Smooth muscle cell (in vitro differentiated cells): ENCODE measurements at regions not wholly inside any gene's neighbourhood (a gene's known extent, or its start where the extent isn't known, plus 50 kb on each side); places are given as distances from the start of the nearest gene placed in this dataset.
"Not testable (repeated sequence)": the region's sequence is repeated elsewhere in the genome, so short reads cannot be mapped to it uniquely, and the experiment has no call there.

ENCODE experiments used
- DNase-seq: peaks from one replicate; lab custom pipeline; 2025; ENCODE audit not compliant: unreplicated experiment; lab: John Stamatoyannopoulos, UW
- H2AFZ ChIP-seq: fragments of 200-600 bp; sonication (generic); 2 replicates; pipeline ENCODE4 v1.6.0; 2016; ENCODE audit warnings: antibody characterized with exemption, low read depth, mild to moderate bottlenecking
- H3F3A ChIP-seq: fragments of 200-600 bp; sonication (generic); 2 replicates; pipeline ENCODE4 v1.6.0; 2017; ENCODE audit warnings: antibody characterized with exemption, low read depth
- H3K27ac ChIP-seq: fragments of 200-600 bp; sonication (generic); 2 replicates; pipeline ENCODE4 v1.5.1; 2016; ENCODE audit warnings: low read depth, mild to moderate bottlenecking
- H3K27me3 ChIP-seq: fragments of 200-600 bp; sonication (generic); 2 replicates; pipeline ENCODE4 v1.6.1; 2016; ENCODE audit warnings: low read depth, mild to moderate bottlenecking
- H3K36me3 ChIP-seq: fragments of 200-600 bp; sonication (generic); 2 replicates; pipeline ENCODE4 v1.5.1; 2016; ENCODE audit warnings: low read depth
- H3K4me1 ChIP-seq: fragments of 200-600 bp; sonication (generic); 2 replicates; pipeline ENCODE4 v1.5.1; 2016; ENCODE audit warnings: low read depth
- H3K4me2 ChIP-seq: fragments of 200-600 bp; sonication (generic); 2 replicates; pipeline ENCODE4 v1.6.0; 2016; ENCODE audit warnings: mild to moderate bottlenecking
- H3K4me3 ChIP-seq: fragments of 200-600 bp; sonication (generic); 2 replicates; pipeline ENCODE4 v1.5.1; 2016; ENCODE audit warnings: mild to moderate bottlenecking
- H3K79me2 ChIP-seq: fragments of 200-600 bp; sonication (generic); 2 replicates; pipeline ENCODE4 v1.6.0; 2016; ENCODE audit warnings: low read depth, mild to moderate bottlenecking
- H3K9ac ChIP-seq: fragments of 200-600 bp; sonication (generic); 2 replicates; pipeline ENCODE4 v1.6.0; 2016; ENCODE audit warnings: low read depth
- H3K9me3 ChIP-seq: fragments of 200-600 bp; sonication (generic); replicated peaks from 2 replicates; pipeline ENCODE4 v1.5.1; 2016; ENCODE audit warnings: low read depth
- H4K20me1 ChIP-seq: fragments of 200-600 bp; sonication (generic); 2 replicates; pipeline ENCODE4 v1.6.0; 2016; ENCODE audit warnings: low read depth
- WGBS: methylation state at CpG from one replicate; pipeline ENCODE4 v1.1.7; 2016; ENCODE audit warnings: low lambda C conversion rate; 5-methylcytosine and 5-hydroxymethylcytosine counted together
- TF ChIP-seq, protein P1 (sequence below): fragments of 200-600 bp; sonication (generic); IDR thresholded peaks from 2 replicates; pipeline ENCODE4 v1.5.1; 2017; ENCODE audit warnings: borderline replicate concordance, mild to moderate bottlenecking, antibody characterized with exemption; ENCODE audit not compliant: insufficient read depth, poor library complexity, severe bottlenecking

DNA sequence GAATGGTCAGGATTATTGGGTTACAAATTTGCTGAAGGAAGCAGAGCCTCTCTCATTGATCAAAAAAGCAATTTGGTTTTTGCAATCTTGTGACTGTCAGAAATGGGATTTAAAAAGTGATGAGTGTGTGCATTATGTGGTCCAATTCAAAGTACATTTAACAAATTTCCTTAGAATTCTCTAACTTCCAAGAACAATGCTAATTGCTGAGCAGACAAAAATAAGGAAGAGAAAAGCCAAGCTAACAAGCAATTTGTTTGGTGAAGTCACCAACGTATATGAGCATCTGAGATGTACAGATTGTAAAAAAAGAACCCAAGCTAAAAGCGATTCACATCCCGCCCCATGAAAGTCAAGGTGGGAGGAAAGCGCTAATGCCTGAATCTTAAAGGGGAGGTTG, 1643.9 kb downstream of the CDH8 start:
- TF ChIP-seq, protein P1, sequence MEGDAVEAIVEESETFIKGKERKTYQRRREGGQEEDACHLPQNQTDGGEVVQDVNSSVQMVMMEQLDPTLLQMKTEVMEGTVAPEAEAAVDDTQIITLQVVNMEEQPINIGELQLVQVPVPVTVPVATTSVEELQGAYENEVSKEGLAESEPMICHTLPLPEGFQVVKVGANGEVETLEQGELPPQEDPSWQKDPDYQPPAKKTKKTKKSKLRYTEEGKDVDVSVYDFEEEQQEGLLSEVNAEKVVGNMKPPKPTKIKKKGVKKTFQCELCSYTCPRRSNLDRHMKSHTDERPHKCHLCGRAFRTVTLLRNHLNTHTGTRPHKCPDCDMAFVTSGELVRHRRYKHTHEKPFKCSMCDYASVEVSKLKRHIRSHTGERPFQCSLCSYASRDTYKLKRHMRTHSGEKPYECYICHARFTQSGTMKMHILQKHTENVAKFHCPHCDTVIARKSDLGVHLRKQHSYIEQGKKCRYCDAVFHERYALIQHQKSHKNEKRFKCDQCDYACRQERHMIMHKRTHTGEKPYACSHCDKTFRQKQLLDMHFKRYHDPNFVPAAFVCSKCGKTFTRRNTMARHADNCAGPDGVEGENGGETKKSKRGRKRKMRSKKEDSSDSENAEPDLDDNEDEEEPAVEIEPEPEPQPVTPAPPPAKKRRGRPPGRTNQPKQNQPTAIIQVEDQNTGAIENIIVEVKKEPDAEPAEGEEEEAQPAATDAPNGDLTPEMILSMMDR, result no peak
- Histone ChIP-seq H3F3A (no peaks in the 10 kb centered on the region), H3K79me2 (no peaks in the 10 kb centered on the region), H3K36me3 (no peaks in the 10 kb centered on the region), H3K4me2 (no peak overlapping the region), H3K27ac (no peak overlapping the region), H3K4me1 (no peaks in the 10 kb centered on the region), H3K27me3 (no peaks in the 10 kb centered on the region), H3K4me3 (no peak overlapping the region), H2AFZ (no peak overlapping the region), H3K9me3 (no peaks in the 10 kb centered on the region), H3K9ac (no peak overlapping the region), H4K20me1 (no peaks in the 10 kb centered on the region)
- 91% methylated on average over 4 of the region's 4 CpGs for WGBS
- DNase-seq, result no peak

DNA sequence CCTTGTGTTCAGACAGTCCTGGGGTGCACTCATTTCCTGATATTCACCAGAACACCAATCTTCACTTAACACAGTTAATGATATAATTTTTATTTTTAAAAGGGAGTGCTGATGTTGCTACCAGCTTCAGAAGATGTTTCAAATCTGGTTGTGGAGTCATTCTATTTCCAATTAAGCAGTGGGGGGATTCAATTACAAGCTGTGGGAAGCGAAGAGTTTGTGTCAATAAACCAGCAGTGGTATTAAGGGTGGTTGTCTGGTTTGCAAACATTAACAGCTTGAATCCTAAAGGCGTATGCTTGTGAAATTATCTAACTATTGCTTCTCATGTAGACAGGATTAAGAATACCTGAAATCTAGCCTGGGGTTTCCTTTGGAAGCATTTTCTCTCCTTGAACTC, 1637.5 kb upstream of the GOT2 start:
- TF ChIP-seq, protein P1, result no peak
- no peaks in the 10 kb centered on the region for H3F3A ChIP-seq
- no peak overlapping the region for H3K9ac ChIP-seq
- no peaks in the 10 kb centered on the region for H4K20me1 ChIP-seq
- no peak overlapping the region for H2AFZ ChIP-seq
- no peaks in the 10 kb centered on the region for H3K9me3 ChIP-seq
- H3K4me2 ChIP-seq, result no peak overlapping the region
- no peaks in the 10 kb centered on the region for H3K79me2 ChIP-seq
- H3K4me1 ChIP-seq, result peaks cover 5% of the 10 kb centered on the region
- H3K4me3 ChIP-seq, result no peak overlapping the region
- no peak overlapping the region for H3K27ac ChIP-seq
- no peaks in the 10 kb centered on the region for H3K36me3 ChIP-seq
- WGBS, result 66% methylated on average over 2 of the region's 2 CpGs
- DNase-seq, result no peak
- H3K27me3 ChIP-seq, result no peaks in the 10 kb centered on the region

DNA sequence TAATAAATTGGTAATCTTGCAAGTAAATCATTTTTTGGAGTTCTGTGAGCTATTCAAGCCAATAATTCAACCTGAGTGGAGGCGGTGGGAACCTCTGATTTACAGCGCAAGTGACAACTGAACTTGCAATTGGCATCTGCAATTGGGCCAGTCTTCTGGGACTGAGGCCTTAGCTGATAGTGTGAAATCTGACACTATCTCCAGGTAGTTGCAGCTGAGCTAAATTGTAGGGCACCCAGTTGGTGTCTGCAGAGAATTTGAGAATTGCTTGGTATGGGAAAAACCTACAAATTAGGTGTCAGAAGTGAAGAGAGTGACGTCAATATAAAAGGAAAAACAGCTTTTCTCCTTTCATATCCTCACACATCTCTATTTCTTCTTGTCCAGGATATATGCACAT, 1633.6 kb upstream of the GOT2 start:
- Histone ChIP-seq H3F3A (no peaks in the 10 kb centered on the region), H3K27ac (no peak overlapping the region), H3K4me2 (no peak overlapping the region), H3K27me3 (no peaks in the 10 kb centered on the region), H2AFZ (no peak overlapping the region), H3K79me2 (no peaks in the 10 kb centered on the region), H3K4me1 (peaks cover 5% of the 10 kb centered on the region), H4K20me1 (no peaks in the 10 kb centered on the region), H3K9ac (no peak overlapping the region), H3K4me3 (no peak overlapping the region), H3K9me3 (no peaks in the 10 kb centered on the region), H3K36me3 (no peaks in the 10 kb centered on the region)
- TF ChIP-seq, protein P1, result no peak
- DNase-seq, result no peak
- 91% methylated on average over 3 of the region's 3 CpGs for WGBS

DNA sequence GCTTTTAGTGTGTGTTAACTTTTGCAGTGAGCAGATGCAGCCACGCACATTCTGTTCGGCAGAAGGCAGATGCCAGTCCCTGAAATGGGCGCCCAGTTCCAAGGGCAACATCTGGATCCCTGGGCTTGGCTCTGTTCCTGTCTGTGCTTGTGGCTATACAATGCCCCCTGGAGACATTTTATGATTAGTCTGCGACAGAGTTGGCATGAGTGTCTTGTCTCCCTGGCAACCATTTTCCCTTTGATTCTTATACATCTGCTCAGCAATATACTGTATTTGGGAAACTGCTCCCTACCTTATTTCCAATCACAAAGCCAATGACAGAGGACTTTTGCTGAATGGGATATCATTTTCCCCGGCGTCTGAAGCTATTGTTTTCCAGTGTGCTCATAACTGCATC, 1629.5 kb upstream of the GOT2 start:
- H3K79me2 ChIP-seq, result no peaks in the 10 kb centered on the region
- no peaks in the 10 kb centered on the region for H3K27me3 ChIP-seq
- no peak overlapping the region for H3K4me2 ChIP-seq
- 91% methylated on average over 6 of the region's 6 CpGs for WGBS
- H3K4me3 ChIP-seq, result no peak overlapping the region
- DNase-seq, result no peak
- H3K9ac ChIP-seq, result no peak overlapping the region
- H3K4me1 ChIP-seq, result no peaks in the 10 kb centered on the region
- H3F3A ChIP-seq, result no peaks in the 10 kb centered on the region
- no peak overlapping the region for H3K27ac ChIP-seq
- H3K36me3 ChIP-seq, result no peaks in the 10 kb centered on the region
- TF ChIP-seq, protein P1, result no peak
- no peaks in the 10 kb centered on the region for H4K20me1 ChIP-seq
- no peaks in the 10 kb centered on the region for H3K9me3 ChIP-seq
- no peak overlapping the region for H2AFZ ChIP-seq

DNA sequence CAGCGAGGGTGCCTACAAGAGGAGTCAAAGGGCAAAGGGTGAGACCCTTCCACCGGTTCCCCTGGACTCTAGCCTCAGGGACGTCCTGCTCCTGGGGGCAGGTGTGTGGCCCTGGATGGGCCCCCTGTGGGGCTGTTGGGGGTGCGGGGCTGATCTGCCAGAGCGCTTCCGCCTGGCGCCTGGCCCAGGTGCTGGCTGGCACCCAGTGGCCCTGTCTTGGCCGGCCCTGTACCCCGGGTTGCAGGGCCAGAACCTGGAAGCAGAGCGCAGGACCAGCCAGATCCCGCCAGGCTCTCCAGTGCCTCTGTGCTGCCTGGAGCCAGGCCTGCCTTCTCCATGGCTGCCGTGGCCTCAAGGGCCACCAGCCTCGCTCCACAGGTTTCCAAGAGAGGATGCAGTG, 1625.8 kb upstream of the GOT2 start:
- not testable (repeated sequence) for H3K4me1 ChIP-seq, H3K79me2 ChIP-seq, H3K4me3 ChIP-seq, H3K9ac ChIP-seq, H3K36me3 ChIP-seq, H3K27me3 ChIP-seq, H3K9me3 ChIP-seq, H3K4me2 ChIP-seq, H3F3A ChIP-seq, H2AFZ ChIP-seq, DNase-seq, H4K20me1 ChIP-seq, H3K27ac ChIP-seq
- WGBS, result 97% methylated on average over 8 of the region's 13 CpGs

DNA sequence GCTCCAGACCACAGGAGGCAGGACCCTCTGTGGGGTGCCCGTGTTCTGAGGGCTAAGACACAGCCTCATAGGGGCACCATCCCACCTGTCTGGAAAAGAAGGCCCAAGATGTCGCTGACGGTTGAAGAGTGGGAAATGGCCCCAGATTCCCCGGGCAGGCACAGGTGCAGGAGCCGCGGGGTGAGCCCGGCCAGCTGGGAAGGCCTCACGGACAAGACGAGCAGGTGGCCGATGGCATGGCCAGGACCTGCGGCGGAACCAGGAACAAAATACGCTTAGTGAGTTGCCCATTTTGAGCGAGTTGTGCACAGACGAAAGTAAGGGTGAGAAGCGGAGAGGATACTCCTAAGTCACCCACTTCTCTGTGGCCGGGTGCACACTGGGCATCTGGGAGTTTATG, 1625.3 kb upstream of the GOT2 start:
- not testable (repeated sequence) for H3K4me3 ChIP-seq, H3K79me2 ChIP-seq, H3K27ac ChIP-seq, H3K4me1 ChIP-seq, H3F3A ChIP-seq, H3K27me3 ChIP-seq, H3K36me3 ChIP-seq, H3K4me2 ChIP-seq, H3K9me3 ChIP-seq, H4K20me1 ChIP-seq, DNase-seq, H2AFZ ChIP-seq, H3K9ac ChIP-seq
- 95% methylated on average over 17 of the region's 17 CpGs for WGBS
